ENCODE measurements at regions not wholly inside any gene's neighbourhood (a gene's known extent, or its start where the extent isn't known, plus 50 kb on each side); places are given as distances from the start of the nearest gene placed in this dataset.

DNA sequence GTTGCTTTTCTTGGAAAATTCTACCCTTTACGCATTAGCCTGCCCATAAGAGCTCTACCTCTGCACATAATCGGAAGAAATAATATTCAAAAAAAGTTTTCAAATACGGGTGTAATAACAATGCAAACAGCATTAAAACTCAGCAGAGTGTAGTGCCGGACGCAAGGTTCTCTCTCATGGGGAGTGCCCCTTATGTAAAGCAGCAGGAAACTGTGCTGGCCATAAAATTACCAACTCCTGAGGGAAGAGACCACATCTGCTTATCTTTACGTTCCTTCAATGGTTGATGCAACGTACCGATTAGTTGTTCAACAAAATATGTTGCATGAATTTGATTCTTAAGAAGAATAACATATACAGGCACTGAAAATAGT lies 118.7 kb upstream of the TMCC3 start:
- TF ChIP-seq POLR2AphosphoS5 (IDR thresholded peaks at IDR 0.05; ENCODE audit: low read depth, low read length) (no peak), TAF1 (IDR thresholded peaks at IDR 0.05; ENCODE audit: borderline replicate concordance, insufficient read depth, low read length) (no peak), REST (IDR thresholded peaks at IDR 0.05; ENCODE audit: insufficient read depth in 1 of 2, low read depth in 2 of 2, low read length in 2 of 2) (no peak), SIN3A (IDR thresholded peaks at IDR 0.05; ENCODE audit: borderline replicate concordance, insufficient read depth, low read length) (no peak), FOXP2 (optimal IDR thresholded peaks at IDR 0.05; ENCODE audit: borderline replicate concordance, extremely low read depth, extremely low read length, insufficient read depth) (no peak)

DNA sequence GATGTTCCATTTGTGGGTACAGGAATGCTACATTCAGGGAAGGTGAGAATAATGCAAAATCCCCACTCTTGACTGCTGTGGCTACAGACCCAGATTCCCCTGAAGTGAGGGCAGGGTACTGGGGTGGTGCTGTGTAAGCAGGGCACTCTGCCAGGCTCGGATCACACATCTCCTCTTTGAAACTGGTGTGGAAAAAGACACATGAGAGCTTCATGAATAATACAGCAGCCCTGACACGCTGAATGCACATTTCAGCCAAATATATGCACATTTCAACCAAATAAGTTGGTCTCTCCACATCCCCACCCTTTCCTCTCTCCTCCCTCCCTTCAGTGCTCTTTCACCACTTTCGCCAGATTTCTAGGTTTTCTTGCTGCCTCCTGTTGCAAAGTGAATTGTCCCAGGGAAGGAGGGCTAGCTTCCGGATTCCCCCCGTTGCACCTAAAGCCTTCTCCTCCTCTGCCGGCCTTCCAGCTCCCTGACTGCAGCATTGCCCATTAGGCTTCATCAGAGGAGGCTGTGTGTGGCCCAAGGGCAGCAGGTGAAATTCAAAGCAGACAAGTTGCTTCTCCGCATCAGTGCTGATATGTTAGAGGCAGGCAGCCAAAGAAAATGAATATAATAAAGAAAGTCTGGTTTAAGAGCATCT lies 118.2 kb upstream of the TMCC3 start:
- TF ChIP-seq FOXP2 (optimal IDR thresholded peaks at IDR 0.05; ENCODE audit: borderline replicate concordance, extremely low read depth, extremely low read length, insufficient read depth): no peak
- TF ChIP-seq TAF1 (IDR thresholded peaks at IDR 0.05; ENCODE audit: borderline replicate concordance, insufficient read depth, low read length): no peak
- no peak for TF ChIP-seq POLR2AphosphoS5 (IDR thresholded peaks at IDR 0.05; ENCODE audit: low read depth, low read length)
- TF ChIP-seq REST (IDR thresholded peaks at IDR 0.05; ENCODE audit: insufficient read depth in 1 of 2, low read depth in 2 of 2, low read length in 2 of 2): no peak
- no peak for TF ChIP-seq SIN3A (IDR thresholded peaks at IDR 0.05; ENCODE audit: borderline replicate concordance, insufficient read depth, low read length)

- TF ChIP-seq SIN3A (IDR thresholded peaks at IDR 0.05; ENCODE audit: borderline replicate concordance, insufficient read depth, low read length): no peak
- TF ChIP-seq FOXP2 (optimal IDR thresholded peaks at IDR 0.05; ENCODE audit: borderline replicate concordance, extremely low read depth, extremely low read length, insufficient read depth): no peak
- TF ChIP-seq TAF1 (IDR thresholded peaks at IDR 0.05; ENCODE audit: borderline replicate concordance, insufficient read depth, low read length): no peak
- TF ChIP-seq REST (IDR thresholded peaks at IDR 0.05; ENCODE audit: insufficient read depth in 1 of 2, low read depth in 2 of 2, low read length in 2 of 2): no peak
- no peak for TF ChIP-seq POLR2AphosphoS5 (IDR thresholded peaks at IDR 0.05; ENCODE audit: low read depth, low read length)
These were observed 117.6 kb upstream of the TMCC3 start for GRCh38 chr12:94767956-94768355.

- TF ChIP-seq TAF1 (IDR thresholded peaks at IDR 0.05; ENCODE audit: borderline replicate concordance, insufficient read depth, low read length) (no peak), FOXP2 (optimal IDR thresholded peaks at IDR 0.05; ENCODE audit: borderline replicate concordance, extremely low read depth, extremely low read length, insufficient read depth) (no peak)
These were observed 116.0 kb upstream of the TMCC3 start for GRCh38 chr12:94766397-94766796.

- no peak for TF ChIP-seq TAF1 (IDR thresholded peaks at IDR 0.05; ENCODE audit: borderline replicate concordance, insufficient read depth, low read length)
These were observed 113.1 kb upstream of the TMCC3 start for GRCh38 chr12:94763462-94763861.

- TF ChIP-seq SIN3A (IDR thresholded peaks at IDR 0.05; ENCODE audit: borderline replicate concordance, insufficient read depth, low read length) (no peak), FOXP2 (optimal IDR thresholded peaks at IDR 0.05; ENCODE audit: borderline replicate concordance, extremely low read depth, extremely low read length, insufficient read depth) (no peak), TAF1 (IDR thresholded peaks at IDR 0.05; ENCODE audit: borderline replicate concordance, insufficient read depth, low read length) (no peak), REST (IDR thresholded peaks at IDR 0.05; ENCODE audit: insufficient read depth in 1 of 2, low read depth in 2 of 2, low read length in 2 of 2) (no peak), POLR2AphosphoS5 (IDR thresholded peaks at IDR 0.05; ENCODE audit: low read depth, low read length) (no peak)
These were observed 112.6 kb upstream of the TMCC3 start for GRCh38 chr12:94762943-94763342.

All from PFSK-1 (cell line).